GM06990 (cell line): ENCODE measurements at regions not wholly inside any gene's neighbourhood (a gene's known extent, or its start where the extent isn't known, plus 50 kb on each side); places are given as distances from the start of the nearest gene placed in this dataset.

Experiments
- DNase-seq: peaks from one replicate; pipeline ENCODE4 v3.0.0-alpha.2; 2011; ENCODE audit not compliant: insufficient read length; ENCODE audit errors: extremely low read depth
- H3K27me3 ChIP-seq: replicated peaks from 2 replicates; pipeline ENCODE4 v1.6.0; 2011; ENCODE audit warnings: low read length; ENCODE audit not compliant: control insufficient read depth, insufficient read depth
- H3K36me3 ChIP-seq: 2 replicates; pipeline ENCODE4 v1.5.1; 2011; ENCODE audit warnings: low read length; ENCODE audit not compliant: control insufficient read depth, insufficient read depth
- H3K4me3 ChIP-seq: replicated peaks from 2 replicates; pipeline ENCODE4 v1.5.1; 2011; ENCODE audit warnings: low read depth, mild to moderate bottlenecking, control low read depth, low read length
- CTCF ChIP-seq: IDR thresholded peaks from 2 replicates; pipeline ENCODE4 v1.5.1; 2011; ENCODE audit warnings: low read length, control low read depth, mild to moderate bottlenecking, inconsistent platforms; ENCODE audit not compliant: insufficient read depth, poor library complexity, severe bottlenecking

GRCh38 chr1:194280463-194280862 is 1094.0 kb upstream of the B3GALT2 start:
- Histone ChIP-seq H3K27me3 (no peaks in the 10 kb centered on the region), H3K36me3 (no peaks in the 10 kb centered on the region), H3K4me3 (no peak overlapping the region)
- no peak for TF ChIP-seq CTCF
- DNase-seq: no peak

DNA sequence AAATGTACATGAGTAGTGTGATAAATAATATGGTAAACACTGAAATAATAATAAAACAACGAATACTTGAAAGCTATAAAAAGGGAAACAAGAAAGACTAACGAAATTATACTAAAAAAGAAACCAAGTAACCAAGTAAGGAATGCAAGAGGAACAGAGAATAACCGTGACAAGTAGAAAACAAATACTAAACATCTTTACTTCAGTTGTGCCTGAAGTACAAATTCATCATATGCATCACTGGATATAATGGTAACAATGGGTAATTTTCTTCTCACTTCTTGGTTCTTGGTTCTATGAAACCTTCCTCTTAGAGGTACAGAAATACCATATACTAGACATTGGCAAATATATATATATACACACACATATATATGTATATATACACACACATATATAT is 1093.6 kb upstream of the B3GALT2 start:
- Histone ChIP-seq H3K36me3 (no peaks in the 10 kb centered on the region), H3K27me3 (no peaks in the 10 kb centered on the region), H3K4me3 (no peak overlapping the region)
- DNase-seq: no peak
- no peak for TF ChIP-seq CTCF

GRCh38 chr1:194277927-194278326 is 1091.5 kb upstream of the B3GALT2 start:
- no peak for DNase-seq
- Histone ChIP-seq H3K4me3 (no peak overlapping the region), H3K27me3 (no peaks in the 10 kb centered on the region), H3K36me3 (no peaks in the 10 kb centered on the region)
- TF ChIP-seq CTCF: no peak

DNA sequence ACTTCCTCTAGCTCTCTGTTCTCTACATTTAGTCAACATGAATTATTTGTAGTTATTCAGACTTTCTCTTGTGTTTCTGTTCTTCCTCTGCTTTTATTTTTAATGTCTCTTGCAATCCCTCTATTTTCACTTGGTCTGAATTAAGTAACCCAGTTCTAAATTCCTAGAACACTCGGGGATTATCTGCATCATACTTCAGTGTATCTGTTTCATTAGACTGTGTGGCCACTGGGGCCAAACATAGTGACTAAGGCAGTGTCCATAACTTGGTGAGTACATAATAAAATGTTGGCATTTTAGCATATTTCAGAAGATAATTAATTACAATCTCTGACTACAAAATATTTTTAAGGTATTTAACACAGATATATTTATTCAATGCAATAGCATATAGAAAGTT is 1087.2 kb upstream of the B3GALT2 start:
- Histone ChIP-seq H3K4me3 (no peak overlapping the region), H3K27me3 (no peaks in the 10 kb centered on the region), H3K36me3 (no peaks in the 10 kb centered on the region)
- no peak for DNase-seq
- TF ChIP-seq CTCF: no peak

GRCh38 chr1:194268839-194269238 is 1082.4 kb upstream of the B3GALT2 start:
- no peak for TF ChIP-seq CTCF
- no peaks in the 10 kb centered on the region for H3K36me3 ChIP-seq
- no peaks in the 10 kb centered on the region for H3K27me3 ChIP-seq
- no peak overlapping the region for H3K4me3 ChIP-seq
- DNase-seq: no peak

- Histone ChIP-seq H3K36me3 (no peaks in the 10 kb centered on the region), H3K27me3 (no peaks in the 10 kb centered on the region), H3K4me3 (no peak overlapping the region)
- no peak for TF ChIP-seq CTCF
- no peak for DNase-seq
Observed at GRCh38 chr1:194267021-194267420, 1080.6 kb upstream of the B3GALT2 start.
